ENCODE measurements at regions not wholly inside any gene's neighbourhood (a gene's known extent, or its start where the extent isn't known, plus 50 kb on each side); places are given as distances from the start of the nearest gene placed in this dataset.

- TF ChIP-seq CTCF (IDR thresholded peaks at IDR 0.05): no peak
- no peak for TF ChIP-seq EZH2 (IDR thresholded peaks at IDR 0.05; ENCODE audit: borderline replicate concordance, insufficient read depth, low read depth, low read length, poor library complexity, severe bottlenecking)
Measured at GRCh38 chrX:33686105-33686504, 446.0 kb downstream of the FAM47A start.
